Natural killer cell (primary cell): ENCODE measurements at regions not wholly inside any gene's neighbourhood (a gene's known extent, or its start where the extent isn't known, plus 50 kb on each side); places are given as distances from the start of the nearest gene placed in this dataset.

Source experiments
- ATAC-seq, 3 donors: fragments of 150-1000 bp in 2 of 3; fragments of 200-7000 bp in 1 of 3; cut with Tn5 transposase; 1 replicate in 1 of 3; 2 replicates in 2 of 3; pipeline ENCODE4 v1.10.0; 2021; ENCODE audit warnings: mild to moderate bottlenecking in 2 of 3, moderate library complexity in 2 of 3
- DNase-seq, 2 donors: peaks; one replicate each; pipeline versions ENCODE4 v3.0.0 to v3.0.0-alpha.2; 2013 to 2021; ENCODE audit warnings: mixed read lengths in 1 of 2
- H3K27ac ChIP-seq: one replicate; pipeline ENCODE4 v1.5.1; 2013; ENCODE audit warnings: mild to moderate bottlenecking, low read length
- H3K27me3 ChIP-seq: one replicate; pipeline ENCODE4 v1.6.1; 2013; ENCODE audit warnings: low read length; ENCODE audit not compliant: control insufficient read depth, insufficient read depth
- H3K36me3 ChIP-seq: one replicate; pipeline ENCODE4 v1.6.1; 2013; ENCODE audit warnings: low read length; ENCODE audit not compliant: control insufficient read depth, insufficient read depth
- H3K4me1 ChIP-seq: one replicate; pipeline ENCODE4 v1.6.1; 2013; ENCODE audit warnings: low read length; ENCODE audit not compliant: control insufficient read depth, insufficient read depth
- H3K4me3 ChIP-seq: one replicate; pipeline ENCODE4 v1.5.1; 2013; ENCODE audit warnings: low read length
- H3K9me3 ChIP-seq: one replicate; pipeline ENCODE4 v1.6.1; 2013; ENCODE audit warnings: low read length; ENCODE audit not compliant: control insufficient read depth, insufficient read depth
- H3K27ac Mint-ChIP-seq, 2 donors: one replicate each; pipeline ENCODE4 v1.8.0; 2022; ENCODE audit warnings: mild to moderate bottlenecking in 2 of 2, mixed read lengths in 2 of 2, moderate library complexity in 1 of 2
- H3K27me3 Mint-ChIP-seq, 2 donors: one replicate each; pipeline ENCODE4 v1.8.0; 2022; ENCODE audit warnings: low read depth in 2 of 2, mixed read lengths in 2 of 2
- H3K36me3 Mint-ChIP-seq: one replicate; pipeline ENCODE4 v1.8.0; 2022; ENCODE audit warnings: mixed read lengths
- H3K4me1 Mint-ChIP-seq, 2 donors: one replicate each; pipeline ENCODE4 v1.8.0; 2022; ENCODE audit warnings: mixed read lengths in 2 of 2
- H3K4me3 Mint-ChIP-seq: one replicate; pipeline ENCODE4 v1.8.0; 2022; ENCODE audit warnings: mild to moderate bottlenecking, moderate library complexity, mixed read lengths
- H3K9me3 Mint-ChIP-seq, 2 donors: one replicate each; pipeline ENCODE4 v1.8.0; 2022; ENCODE audit warnings: mixed read lengths in 2 of 2
- WGBS: methylation state at CpG from one replicate; pipeline ENCODE4 v1.1.7; 2013; ENCODE audit warnings: missing lambda C conversion rate; ENCODE audit not compliant: insufficient coverage; 5-methylcytosine and 5-hydroxymethylcytosine counted together
- intact Hi-C: fragments of 100-400 bp; cut with micrococcal nuclease; formaldehyde crosslinking; loops from one replicate; pipeline ENCODE4 v1.14.2; 2022
- TF ChIP-seq, protein P1 (sequence below): fragments of 200-600 bp; IDR thresholded peaks from one replicate; pipeline ENCODE4 v1.8.0; 2022; ENCODE audit warnings: antibody characterized with exemption

DNA sequence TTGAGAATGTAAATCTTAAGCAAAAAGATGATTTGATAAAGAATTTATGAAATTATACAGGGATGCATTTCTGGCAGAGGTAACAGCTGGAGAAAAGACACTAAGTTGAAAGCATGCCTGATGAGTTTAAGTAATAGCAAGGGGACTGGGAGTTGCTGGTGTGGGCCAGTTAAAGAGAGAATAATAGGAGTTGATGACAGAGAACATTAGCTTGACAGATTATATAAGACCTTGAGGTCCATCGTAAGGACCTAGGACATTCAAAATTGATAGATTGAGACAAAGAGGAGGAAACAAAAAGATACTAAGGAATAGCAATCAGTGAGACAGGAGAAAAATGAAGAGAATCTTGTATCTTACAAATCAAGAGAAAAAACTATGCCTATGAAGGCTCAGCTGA lies 84.7 kb upstream of the TMPRSS15 start:
- no peak overlapping the region for H3K4me3 Mint-ChIP-seq
- H3K27ac Mint-ChIP-seq: no peak overlapping the region
- Histone ChIP-seq H3K4me1 (no peaks in the 10 kb centered on the region), H3K27me3 (no peaks in the 10 kb centered on the region), H3K27ac (no peak overlapping the region), H3K9me3 (no peaks in the 10 kb centered on the region), H3K36me3 (no peaks in the 10 kb centered on the region), H3K4me3 (no peak overlapping the region)
- 100% methylated on average over 1 of the region's 1 CpG for WGBS
- no peak for ATAC-seq
- H3K4me1 Mint-ChIP-seq: no peaks in the 10 kb centered on the region
- peaks cover 3% of the 10 kb centered on the region in 2 donors for H3K9me3 Mint-ChIP-seq
- H3K36me3 Mint-ChIP-seq: no peaks in the 10 kb centered on the region
- intact Hi-C loops: no loop called here
- TF ChIP-seq, protein P1, sequence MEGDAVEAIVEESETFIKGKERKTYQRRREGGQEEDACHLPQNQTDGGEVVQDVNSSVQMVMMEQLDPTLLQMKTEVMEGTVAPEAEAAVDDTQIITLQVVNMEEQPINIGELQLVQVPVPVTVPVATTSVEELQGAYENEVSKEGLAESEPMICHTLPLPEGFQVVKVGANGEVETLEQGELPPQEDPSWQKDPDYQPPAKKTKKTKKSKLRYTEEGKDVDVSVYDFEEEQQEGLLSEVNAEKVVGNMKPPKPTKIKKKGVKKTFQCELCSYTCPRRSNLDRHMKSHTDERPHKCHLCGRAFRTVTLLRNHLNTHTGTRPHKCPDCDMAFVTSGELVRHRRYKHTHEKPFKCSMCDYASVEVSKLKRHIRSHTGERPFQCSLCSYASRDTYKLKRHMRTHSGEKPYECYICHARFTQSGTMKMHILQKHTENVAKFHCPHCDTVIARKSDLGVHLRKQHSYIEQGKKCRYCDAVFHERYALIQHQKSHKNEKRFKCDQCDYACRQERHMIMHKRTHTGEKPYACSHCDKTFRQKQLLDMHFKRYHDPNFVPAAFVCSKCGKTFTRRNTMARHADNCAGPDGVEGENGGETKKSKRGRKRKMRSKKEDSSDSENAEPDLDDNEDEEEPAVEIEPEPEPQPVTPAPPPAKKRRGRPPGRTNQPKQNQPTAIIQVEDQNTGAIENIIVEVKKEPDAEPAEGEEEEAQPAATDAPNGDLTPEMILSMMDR: no peak
- H3K27me3 Mint-ChIP-seq: no peaks in the 10 kb centered on the region
- DNase-seq: no peak

DNA sequence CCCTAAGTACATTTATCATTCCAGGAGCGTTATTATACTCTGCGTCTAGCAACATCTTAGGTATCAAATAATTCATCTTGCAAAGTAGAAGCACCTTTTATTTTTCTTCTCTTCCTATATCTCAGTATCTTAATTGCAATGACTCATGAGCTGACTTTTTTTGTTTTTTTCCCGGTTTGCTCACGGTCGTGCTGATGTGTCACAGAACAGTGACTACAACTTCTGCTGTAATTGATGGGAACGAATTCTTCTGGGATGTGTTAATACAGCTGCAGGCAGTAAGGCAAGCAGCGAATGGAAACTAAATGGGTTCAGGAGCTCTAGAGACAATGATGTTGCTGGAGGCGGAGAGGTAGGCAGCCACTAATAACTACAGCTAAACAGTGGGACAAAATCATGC lies 89.8 kb upstream of the TMPRSS15 start:
- no peak for ATAC-seq
- Mint-ChIP-seq H3K27ac (no peak overlapping the region), H3K4me1 (no peaks in the 10 kb centered on the region), H3K27me3 (no peaks in the 10 kb centered on the region), H3K9me3 (peaks cover 0 to 3% of the 10 kb centered on the region in 2 donors), H3K36me3 (no peaks in the 10 kb centered on the region), H3K4me3 (no peak overlapping the region)
- Histone ChIP-seq H3K9me3 (no peaks in the 10 kb centered on the region), H3K36me3 (no peaks in the 10 kb centered on the region), H3K4me3 (no peak overlapping the region), H3K27ac (no peak overlapping the region), H3K27me3 (no peaks in the 10 kb centered on the region), H3K4me1 (no peaks in the 10 kb centered on the region)
- TF ChIP-seq, protein P1: no peak
- intact Hi-C loops: no loop called here
- 94% methylated on average over 8 of the region's 8 CpGs for WGBS
- no peak for DNase-seq

DNA sequence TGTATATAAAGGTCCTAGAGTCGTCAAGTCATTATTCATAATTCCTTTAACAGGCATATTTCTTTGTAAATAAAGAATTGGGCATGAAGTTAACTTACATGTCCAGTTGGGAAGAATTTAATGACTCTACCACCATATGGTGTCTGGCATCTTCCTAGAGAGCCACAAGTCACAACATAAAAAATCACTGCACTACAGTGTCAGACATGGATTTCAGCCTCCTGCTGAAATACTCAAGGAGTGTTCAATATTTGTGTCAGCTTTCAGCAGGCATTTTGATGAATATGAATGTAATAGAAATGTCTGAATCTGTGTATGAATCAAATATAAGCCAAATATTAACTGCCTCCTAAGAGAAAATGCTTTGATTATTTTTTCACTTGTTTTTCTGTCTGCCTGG lies 91.9 kb upstream of the TMPRSS15 start:
- H3K36me3 Mint-ChIP-seq: no peaks in the 10 kb centered on the region
- WGBS: no CpG with 5 or more reads among the region's 1 CpG
- DNase-seq (no peak), ATAC-seq (no peak)
- Histone ChIP-seq H3K4me3 (no peak overlapping the region), H3K27ac (no peak overlapping the region), H3K4me1 (no peaks in the 10 kb centered on the region), H3K9me3 (no peaks in the 10 kb centered on the region), H3K27me3 (no peaks in the 10 kb centered on the region), H3K36me3 (no peaks in the 10 kb centered on the region)
- no peaks in the 10 kb centered on the region for H3K27me3 Mint-ChIP-seq
- H3K27ac Mint-ChIP-seq: no peak overlapping the region
- TF ChIP-seq, protein P1: no peak
- H3K9me3 Mint-ChIP-seq: no peaks in the 10 kb centered on the region
- H3K4me1 Mint-ChIP-seq: no peaks in the 10 kb centered on the region
- intact Hi-C loops: no loop called here
- H3K4me3 Mint-ChIP-seq: no peak overlapping the region

DNA sequence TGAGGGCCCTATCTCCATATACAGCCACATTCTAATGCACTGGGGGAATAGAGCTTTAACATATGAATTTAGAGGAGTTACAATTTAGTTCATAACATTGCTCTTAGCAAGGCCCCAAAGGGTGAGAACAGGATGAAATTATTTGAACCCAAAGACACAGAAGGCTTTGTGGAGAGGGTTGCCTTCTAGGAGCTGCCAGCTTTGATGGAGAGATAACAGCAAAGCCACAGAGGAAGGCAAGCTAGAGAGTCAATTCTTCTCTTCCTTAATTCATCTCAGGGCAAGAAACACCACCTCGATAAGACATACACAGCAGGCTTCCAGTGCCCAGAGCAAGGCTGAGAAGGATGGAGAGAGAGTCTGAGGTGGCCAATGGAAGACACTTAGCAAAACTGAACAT lies 94.8 kb upstream of the TMPRSS15 start:
- intact Hi-C loops: no loop called here
- TF ChIP-seq, protein P1: no peak
- Mint-ChIP-seq H3K4me1 (no peaks in the 10 kb centered on the region), H3K27ac (no peak overlapping the region), H3K9me3 (peaks cover 5 to 6% of the 10 kb centered on the region in 2 donors), H3K36me3 (no peaks in the 10 kb centered on the region), H3K4me3 (no peak overlapping the region), H3K27me3 (no peaks in the 10 kb centered on the region)
- Histone ChIP-seq H3K27ac (no peak overlapping the region), H3K36me3 (no peaks in the 10 kb centered on the region), H3K4me3 (no peak overlapping the region), H3K9me3 (no peaks in the 10 kb centered on the region), H3K27me3 (no peaks in the 10 kb centered on the region), H3K4me1 (no peaks in the 10 kb centered on the region)
- DNase-seq (no peak), ATAC-seq (no peak)
- WGBS: no CpG with 5 or more reads among the region's 1 CpG
